Activated CD4-positive, alpha-beta T cell treated with anti-CD3 and anti-CD28 coated beads, Interleukin-2, amount 50 U/mL, for 4 hours (primary cell): ENCODE measurements at regions not wholly inside any gene's neighbourhood (a gene's known extent, or its start where the extent isn't known, plus 50 kb on each side); places are given as distances from the start of the nearest gene placed in this dataset.
"Not testable (repeated sequence)": the region's sequence is repeated elsewhere in the genome, so short reads cannot be mapped to it uniquely, and the experiment has no call there.

Source experiments
- DNase-seq, 2 experiments: peaks; one replicate each; pipeline ENCODE4 v3.0.0-alpha.2; 2020

DNA sequence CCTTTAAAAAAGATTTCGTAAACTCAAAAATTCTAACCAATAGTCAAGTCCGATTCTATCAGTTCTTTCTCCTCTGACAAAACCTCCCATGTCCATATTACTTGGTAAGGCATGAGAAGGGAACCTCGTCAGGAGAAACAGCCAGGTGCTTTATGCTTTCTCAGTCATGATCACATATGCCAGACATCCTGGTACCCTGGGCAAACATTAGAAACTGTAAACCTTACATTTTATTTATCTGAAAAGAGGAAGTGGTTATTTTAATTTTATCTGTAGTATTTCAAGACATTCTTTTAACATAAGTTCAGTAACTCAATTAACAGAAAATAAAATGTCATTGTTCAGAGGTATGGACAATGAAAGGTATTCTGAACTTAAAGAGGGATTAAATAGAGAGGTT, 474.8 kb upstream of the GBE1 start:
- DNase-seq, result no peak

DNA sequence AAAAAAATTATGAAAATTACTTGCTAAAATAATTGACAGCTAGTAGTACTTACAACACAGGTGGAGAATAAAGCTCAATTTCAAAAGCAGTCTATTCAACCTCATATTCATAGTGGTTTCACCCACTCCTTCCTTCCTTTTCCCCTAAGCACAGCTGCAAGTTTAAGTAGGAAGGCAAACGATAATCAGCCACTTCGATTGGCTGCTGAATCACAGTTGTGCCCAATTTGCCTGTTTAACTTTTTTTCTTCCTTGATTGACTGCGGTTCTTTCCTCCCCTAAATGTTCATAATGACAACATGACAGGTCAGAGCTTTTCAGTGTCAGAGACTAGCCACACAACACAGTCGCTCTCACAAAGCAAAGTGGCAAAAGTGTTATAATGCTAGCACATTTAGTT, 468.0 kb upstream of the GBE1 start:
- no peak for DNase-seq

DNA sequence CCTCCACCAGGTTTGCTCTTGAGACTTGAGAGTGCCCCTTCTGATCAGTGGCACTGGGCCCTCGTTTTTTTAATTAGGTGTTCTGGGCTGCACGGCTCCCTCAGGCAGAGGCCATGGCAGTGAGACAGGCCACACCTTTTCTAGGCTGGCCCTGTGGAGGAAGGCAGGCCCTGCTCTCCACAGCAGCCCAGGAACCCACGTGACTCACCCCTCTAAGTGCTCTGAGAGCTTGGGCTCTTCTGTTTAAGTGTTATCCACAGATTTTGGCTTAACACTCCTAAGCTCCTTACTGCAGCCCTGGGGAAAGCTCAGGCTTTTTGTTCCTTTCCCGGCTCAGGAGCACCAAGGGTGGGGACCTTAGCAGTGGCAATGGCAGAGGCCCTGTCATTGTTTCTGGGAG, 463.2 kb upstream of the GBE1 start:
- DNase-seq, result no peak

GRCh38 chr3:82222401-82222800, 461.0 kb upstream of the GBE1 start:
- no peak for DNase-seq

GRCh38 chr3:82217571-82217970, 456.1 kb upstream of the GBE1 start:
- no peak for DNase-seq

- DNase-seq, result no peak
Observed at GRCh38 chr3:82208002-82208710, 446.7 kb upstream of the GBE1 start.

- DNase-seq, result no peak
Observed at GRCh38 chr3:82202269-82202668, 440.8 kb upstream of the GBE1 start.

GRCh38 chr3:82201316-82201715, 439.9 kb upstream of the GBE1 start:
- DNase-seq, result no peak

- DNase-seq, result no peak
Observed at GRCh38 chr3:82198009-82198408, 436.6 kb upstream of the GBE1 start.

GRCh38 chr3:82196645-82197044, 435.2 kb upstream of the GBE1 start:
- DNase-seq, result no peak

DNA sequence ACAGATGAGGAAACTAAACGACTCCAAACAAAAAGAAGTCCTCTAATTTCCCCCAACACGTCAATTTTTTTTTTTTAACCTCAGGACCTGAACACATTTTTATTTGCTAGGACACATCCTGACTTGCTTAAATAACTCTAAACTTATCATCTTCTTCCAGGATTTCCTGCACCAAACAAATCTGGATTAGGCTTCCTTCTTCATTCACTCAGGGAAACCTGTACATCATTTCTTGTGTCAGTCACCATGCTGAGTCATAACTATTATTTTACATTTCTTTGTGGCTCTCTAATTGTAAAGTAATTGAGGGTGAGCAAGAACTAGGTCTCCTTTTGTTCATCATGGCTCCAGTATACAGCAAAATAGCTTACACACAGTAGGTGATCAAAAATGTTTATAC, 433.4 kb upstream of the GBE1 start:
- no peak for DNase-seq

DNA sequence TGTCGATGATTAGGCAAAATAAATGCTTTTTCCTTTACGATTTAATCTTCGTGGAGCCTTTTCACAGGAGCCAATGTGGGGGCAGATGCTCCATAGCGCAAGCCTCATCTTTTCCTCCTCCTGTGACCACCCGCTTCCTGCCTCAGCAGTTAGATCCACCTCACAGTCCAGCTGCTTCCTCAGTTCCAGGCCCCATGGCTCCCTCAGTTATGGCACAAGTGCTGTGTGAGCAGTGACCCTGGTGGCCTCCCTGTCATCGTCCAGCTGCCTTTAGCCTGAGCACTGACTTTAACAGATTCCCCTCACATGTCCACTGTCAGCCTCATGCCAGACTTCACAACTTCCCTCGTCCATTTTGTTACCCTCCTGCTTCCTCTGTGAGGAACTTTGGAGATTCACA, 424.6 kb upstream of the GBE1 start:
- DNase-seq, result no peak

DNA sequence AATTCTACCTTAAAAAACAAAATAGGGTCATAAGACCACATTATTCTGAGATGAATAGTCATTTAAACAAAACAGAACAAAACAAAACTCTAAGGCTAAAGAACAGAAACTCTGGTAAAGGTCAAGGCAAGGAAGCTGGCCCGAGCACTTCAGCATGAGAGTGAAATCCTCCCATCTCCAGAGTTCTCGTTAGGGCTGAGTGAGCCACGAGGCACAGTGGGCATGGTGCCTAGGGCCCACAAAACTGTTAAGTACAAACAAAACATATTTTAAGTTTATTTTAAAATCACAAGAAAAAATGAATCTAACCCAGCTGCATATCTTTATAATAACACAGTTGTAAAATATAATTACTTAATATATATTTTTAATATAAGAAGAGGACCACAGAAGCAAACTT, 417.8 kb upstream of the GBE1 start:
- no peak for DNase-seq

DNA sequence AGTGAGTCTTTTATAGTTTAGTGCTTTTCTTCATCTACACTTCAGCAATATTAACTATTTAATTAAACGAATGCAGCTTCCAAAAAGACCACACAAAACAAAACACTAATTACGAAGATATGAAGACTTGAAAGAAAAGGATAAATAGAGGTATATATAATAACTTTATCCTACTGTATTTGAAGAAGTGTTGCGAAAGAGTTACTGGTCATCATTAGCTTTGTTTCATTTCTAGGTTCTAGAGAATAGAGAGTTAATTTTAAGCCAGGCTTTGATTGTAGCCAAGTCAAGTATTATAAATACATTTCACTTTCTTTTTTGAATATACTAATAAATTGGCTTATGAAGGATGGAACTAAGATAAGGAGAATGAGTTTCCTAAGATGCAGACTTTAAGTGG, 416.8 kb upstream of the GBE1 start:
- no peak for DNase-seq

- no peak for DNase-seq
Observed at GRCh38 chr3:82177774-82178173, 416.3 kb upstream of the GBE1 start.

GRCh38 chr3:82165266-82165665, 403.8 kb upstream of the GBE1 start:
- DNase-seq, result no peak

- DNase-seq, result no peak
Observed at GRCh38 chr3:82163907-82164520, 402.6 kb upstream of the GBE1 start.

GRCh38 chr3:82157952-82158351, 396.5 kb upstream of the GBE1 start:
- DNase-seq, result no peak

DNA sequence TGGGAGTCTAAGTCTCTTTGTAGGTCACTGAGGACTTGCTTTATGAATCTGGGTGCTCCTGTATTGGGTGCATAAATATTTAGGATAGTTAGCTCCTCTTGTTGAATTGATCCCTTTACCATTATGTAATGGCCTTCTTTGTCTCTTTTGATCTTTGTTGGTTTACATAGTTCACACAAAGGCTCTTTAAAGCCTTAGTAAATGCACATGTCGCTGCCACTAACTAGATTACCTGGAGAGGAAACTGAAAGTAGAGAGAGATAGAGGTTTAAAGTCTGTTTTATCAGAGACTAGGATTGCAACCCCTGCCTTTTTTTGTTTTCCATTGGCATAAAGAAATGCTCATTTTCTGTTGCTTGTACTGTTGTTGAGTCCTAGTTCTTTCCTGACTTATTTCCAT, 392.4 kb upstream of the GBE1 start:
- not testable (repeated sequence) for DNase-seq

DNA sequence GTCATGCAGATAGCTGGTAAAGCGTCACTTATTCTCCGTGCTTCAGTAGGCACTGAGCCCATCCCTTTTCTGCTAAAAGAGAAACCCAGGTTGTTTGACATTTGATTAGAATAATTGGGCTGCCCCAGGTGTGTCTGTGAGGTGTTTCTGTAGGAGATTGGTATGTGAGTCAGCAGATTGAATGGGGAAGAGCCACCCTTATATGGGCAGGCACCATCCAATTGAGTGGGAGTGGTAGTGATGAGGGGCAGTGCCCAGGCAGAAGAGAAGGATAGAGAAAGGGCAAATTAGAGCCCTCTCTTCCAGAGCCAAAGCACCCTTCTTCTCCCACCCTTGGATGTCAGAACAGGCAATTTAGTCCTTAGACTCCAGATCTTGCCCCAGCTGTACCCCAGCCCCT, 384.3 kb upstream of the GBE1 start:
- no peak for DNase-seq

GRCh38 chr3:82144811-82145210, 383.4 kb upstream of the GBE1 start:
- no peak for DNase-seq

GRCh38 chr3:82143661-82144412, 382.4 kb upstream of the GBE1 start:
- DNase-seq, result no peak

DNA sequence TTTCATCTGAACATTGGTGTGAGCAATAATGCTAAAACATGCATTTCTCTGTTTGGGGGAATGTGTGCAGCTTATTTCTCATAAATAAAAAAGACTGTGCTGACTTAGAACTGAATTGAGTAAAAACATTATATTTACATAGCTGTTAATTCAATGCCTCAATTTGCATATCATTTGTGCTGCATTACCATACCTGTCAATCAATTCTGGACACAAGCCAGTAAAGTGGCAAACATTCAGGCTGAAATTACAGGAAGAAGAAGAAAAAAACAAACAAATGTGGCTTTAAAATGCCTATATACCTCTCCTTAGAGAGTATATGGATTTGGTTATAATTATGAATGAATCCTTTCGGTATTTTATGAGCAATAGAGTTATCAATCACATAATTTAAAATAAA, 380.1 kb upstream of the GBE1 start:
- DNase-seq, result no peak

DNA sequence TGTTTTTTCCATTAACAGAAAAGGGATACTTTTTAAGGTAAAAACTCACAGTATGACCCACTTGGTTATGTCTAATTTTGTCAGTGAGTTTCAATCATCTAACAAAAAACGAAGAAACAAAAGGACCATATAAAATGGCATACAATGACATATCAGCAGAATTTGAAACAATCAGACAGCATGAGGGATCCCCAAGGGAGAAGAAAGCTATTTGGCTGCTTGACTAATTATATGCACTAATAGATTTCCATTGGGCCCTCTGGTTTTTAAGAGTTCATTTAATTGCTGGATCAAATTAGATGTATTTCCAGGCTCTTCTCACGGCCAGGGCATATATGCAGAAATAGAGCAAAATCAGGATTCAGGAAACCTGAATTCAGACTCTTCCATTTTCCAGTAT, 376.4 kb upstream of the GBE1 start:
- no peak for DNase-seq
